Left lung (tissue), 4 donors: ENCODE measurements at regions not wholly inside any gene's neighbourhood (a gene's known extent, or its start where the extent isn't known, plus 50 kb on each side); places are given as distances from the start of the nearest gene placed in this dataset.
A peak's percentile ranks its signal among the peaks of the same experiment; 100 is the strongest.

Source experiments
- ATAC-seq: fragments of 200-7000 bp; cut with Tn5 transposase; one replicate; pipeline ENCODE4 v1.9.1; 2020; ENCODE audit warnings: moderate library complexity
- DNase-seq, 4 donors: peaks; one replicate each; pipeline ENCODE4 v3.0.0-alpha.2; 2013 to 2020
- H3K27ac ChIP-seq, 2 donors: fragments of 200-600 bp; sonication (generic) in 1 of 2; one replicate each; pipeline versions ENCODE4 v1.5.0 to v1.8.0; 2020 to 2021
- H3K27me3 ChIP-seq, 2 donors: fragments of 200-600 bp; sonication (generic) in 1 of 2; one replicate each; pipeline versions ENCODE4 v1.5.0 to v1.8.0; 2020 to 2021
- H3K36me3 ChIP-seq, 2 donors: fragments of 200-600 bp; sonication (generic) in 1 of 2; one replicate each; pipeline versions ENCODE4 v1.5.0 to v1.8.0; 2020 to 2021
- H3K4me1 ChIP-seq, 2 donors: fragments of 200-600 bp; one replicate each; pipeline ENCODE4 v1.8.0; 2021
- H3K4me3 ChIP-seq, 2 donors: fragments of 200-600 bp; sonication (generic) in 1 of 2; one replicate each; pipeline versions ENCODE4 v1.5.0 to v1.8.0; 2020 to 2021; ENCODE audit warnings: mild to moderate bottlenecking in 1 of 2
- H3K9me3 ChIP-seq, 2 donors: fragments of 200-600 bp; sonication (generic) in 1 of 2; one replicate each; pipeline versions ENCODE4 v1.5.0 to v1.8.0; 2020 to 2021
- intact Hi-C, 2 donors: fragments of 100-400 bp; cut with DNase I; formaldehyde crosslinking; loops; one replicate each; pipeline versions ENCODE4 v1.11.2 to v1.14.2; 2022
- TF ChIP-seq, protein P1 (sequence below), 2 donors: fragments of 200-600 bp; sonication (generic) in 1 of 2; IDR thresholded peaks; one replicate each; pipeline versions ENCODE4 v1.5.0 to v1.8.0; 2021; ENCODE audit warnings: antibody characterized with exemption in 2 of 2
- donor health status: DM: no; HTN: yes; CAD: no.
- donor health status: DM: no; HTN: no; CAD: no.

DNA sequence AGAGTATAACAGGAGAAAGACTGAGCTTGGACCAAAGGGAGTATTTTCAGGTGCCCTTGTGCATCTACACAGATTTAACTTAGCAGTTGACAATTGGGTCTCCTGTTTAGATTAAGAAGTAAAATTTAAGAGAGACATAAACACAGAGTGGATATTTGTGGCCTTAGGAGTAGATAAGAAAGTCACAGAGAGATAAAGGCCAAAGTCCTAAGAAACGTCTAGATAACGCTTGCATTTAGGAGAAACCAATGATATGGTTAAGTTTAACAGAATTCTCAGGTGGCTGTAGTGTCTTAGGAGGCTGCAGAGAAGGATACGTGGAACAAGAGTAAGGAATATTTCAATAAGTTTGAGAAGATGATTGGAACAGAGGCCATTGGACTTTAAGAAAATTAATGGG is 155.0 kb upstream of the DAB2 start:
- Histone ChIP-seq H3K27me3 (no peaks in the 10 kb centered on the region), H3K4me3 (no peak overlapping the region), H3K36me3 (no peaks in the 10 kb centered on the region), H3K9me3 (no peaks in the 10 kb centered on the region), H3K4me1 (peaks cover 0 to 11% of the 10 kb centered on the region in 2 donors), H3K27ac (no peak overlapping the region)
- intact Hi-C loops, result no loop called here
- TF ChIP-seq, protein P1, sequence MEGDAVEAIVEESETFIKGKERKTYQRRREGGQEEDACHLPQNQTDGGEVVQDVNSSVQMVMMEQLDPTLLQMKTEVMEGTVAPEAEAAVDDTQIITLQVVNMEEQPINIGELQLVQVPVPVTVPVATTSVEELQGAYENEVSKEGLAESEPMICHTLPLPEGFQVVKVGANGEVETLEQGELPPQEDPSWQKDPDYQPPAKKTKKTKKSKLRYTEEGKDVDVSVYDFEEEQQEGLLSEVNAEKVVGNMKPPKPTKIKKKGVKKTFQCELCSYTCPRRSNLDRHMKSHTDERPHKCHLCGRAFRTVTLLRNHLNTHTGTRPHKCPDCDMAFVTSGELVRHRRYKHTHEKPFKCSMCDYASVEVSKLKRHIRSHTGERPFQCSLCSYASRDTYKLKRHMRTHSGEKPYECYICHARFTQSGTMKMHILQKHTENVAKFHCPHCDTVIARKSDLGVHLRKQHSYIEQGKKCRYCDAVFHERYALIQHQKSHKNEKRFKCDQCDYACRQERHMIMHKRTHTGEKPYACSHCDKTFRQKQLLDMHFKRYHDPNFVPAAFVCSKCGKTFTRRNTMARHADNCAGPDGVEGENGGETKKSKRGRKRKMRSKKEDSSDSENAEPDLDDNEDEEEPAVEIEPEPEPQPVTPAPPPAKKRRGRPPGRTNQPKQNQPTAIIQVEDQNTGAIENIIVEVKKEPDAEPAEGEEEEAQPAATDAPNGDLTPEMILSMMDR (IDR thresholded peaks at IDR 0.05), result no peak
- ATAC-seq (no peak), DNase-seq (no peak)

DNA sequence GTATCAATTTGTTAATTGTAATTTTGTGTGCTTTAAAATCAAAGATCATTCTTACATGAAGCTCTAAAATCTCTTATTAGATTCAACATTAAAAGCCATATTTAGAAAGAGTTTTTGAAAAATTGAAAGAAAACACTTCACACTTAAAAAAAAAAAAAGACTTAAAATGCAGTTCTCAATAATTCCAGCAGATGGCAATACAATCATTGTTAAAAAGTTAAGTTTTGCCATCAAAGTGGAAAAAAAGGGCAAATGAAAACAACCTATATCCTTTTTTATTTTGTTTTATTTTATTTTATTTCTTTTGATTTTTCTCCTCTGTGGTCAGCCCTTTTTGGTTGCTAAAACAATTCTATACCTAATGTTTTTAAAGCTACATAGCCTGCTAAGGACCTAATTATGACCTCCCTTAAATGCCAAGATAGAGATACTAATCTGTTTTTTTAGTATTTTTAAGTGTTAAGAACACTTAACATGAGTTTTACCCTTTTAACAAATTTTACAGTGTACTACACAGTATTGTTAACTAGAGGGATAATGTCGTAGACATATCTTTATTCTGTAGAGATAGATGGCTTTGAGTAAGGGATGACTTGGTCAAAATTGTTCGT is 154.2 kb upstream of the DAB2 start:
- intact Hi-C loops, result no loop called here

DNA sequence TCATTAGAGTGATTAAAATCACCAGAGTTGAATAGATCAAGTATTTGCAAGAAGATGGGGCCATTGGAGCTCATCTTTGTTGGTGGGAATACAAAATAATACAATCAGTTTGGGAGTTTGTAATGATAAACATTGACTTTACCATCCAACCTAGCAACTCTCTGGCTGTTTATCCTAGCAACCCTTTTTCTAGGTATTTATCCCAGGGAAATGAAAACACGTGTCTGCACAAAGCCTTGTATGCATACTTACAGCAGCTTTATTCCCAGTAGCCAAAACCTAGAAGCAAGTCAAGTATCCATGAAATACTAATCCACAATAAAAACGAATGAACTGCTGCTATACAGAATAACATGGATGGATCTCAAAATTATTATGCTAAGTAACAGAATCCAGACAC is 152.7 kb upstream of the DAB2 start:
- no peak overlapping the region for H3K4me3 ChIP-seq
- no peaks in the 10 kb centered on the region for H3K36me3 ChIP-seq
- H3K27me3 ChIP-seq, result no peaks in the 10 kb centered on the region
- H3K4me1 ChIP-seq, result peaks cover 0 to 11% of the 10 kb centered on the region in 2 donors
- TF ChIP-seq, protein P1 (IDR thresholded peaks at IDR 0.05), result no peak
- no peaks in the 10 kb centered on the region for H3K9me3 ChIP-seq
- ATAC-seq (no peak), DNase-seq (no peak)
- intact Hi-C loops, result no loop called here
- no peak overlapping the region for H3K27ac ChIP-seq

More for the DNA sequence above, 154.2 kb upstream of the DAB2 start:
- no peaks in the 10 kb centered on the region for H3K9me3 ChIP-seq
- no peak overlapping the region for H3K4me3 ChIP-seq
- H3K4me1 ChIP-seq, result peaks cover 0 to 11% of the 10 kb centered on the region in 2 donors
- TF ChIP-seq, protein P1 (IDR thresholded peaks at IDR 0.05), result peak; percentile 45 to 76
- H3K27ac ChIP-seq, result no peak overlapping the region
- DNase-seq (peak in 1 of 4 donors; percentile 42), ATAC-seq (no peak)
- H3K27me3 ChIP-seq, result no peaks in the 10 kb centered on the region
- H3K36me3 ChIP-seq, result no peaks in the 10 kb centered on the region

DNA sequence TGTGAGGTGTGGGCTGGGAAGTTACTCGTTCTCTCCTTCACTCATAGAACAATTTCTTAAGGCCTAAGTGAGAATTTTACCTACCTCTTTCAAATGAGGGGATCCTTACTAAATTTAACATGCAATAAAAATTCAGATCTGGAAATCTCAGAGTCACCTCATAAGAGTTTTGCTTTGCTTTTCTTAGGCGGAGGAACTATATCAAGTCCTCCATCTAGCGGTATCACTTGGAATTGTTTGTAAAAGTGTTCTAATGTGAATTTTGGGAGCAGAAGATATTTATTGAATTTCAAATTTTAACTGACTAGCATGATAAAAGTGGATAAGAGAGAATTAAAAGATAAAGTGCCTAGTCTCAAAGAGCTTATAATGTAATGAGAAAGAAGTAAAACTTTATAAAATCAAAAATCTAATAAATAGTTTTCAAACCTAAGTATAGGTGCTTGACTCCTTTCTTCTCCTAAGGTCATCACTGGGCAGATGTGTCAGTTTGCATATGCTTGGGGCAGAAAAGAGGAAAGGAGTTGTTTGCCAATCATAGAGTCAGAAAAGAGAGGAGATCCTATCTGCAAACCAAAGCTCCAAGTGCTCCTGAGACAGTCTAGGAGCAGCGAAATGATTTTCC is 145.7 kb upstream of the DAB2 start:
- intact Hi-C loops, result no loop called here

DNA sequence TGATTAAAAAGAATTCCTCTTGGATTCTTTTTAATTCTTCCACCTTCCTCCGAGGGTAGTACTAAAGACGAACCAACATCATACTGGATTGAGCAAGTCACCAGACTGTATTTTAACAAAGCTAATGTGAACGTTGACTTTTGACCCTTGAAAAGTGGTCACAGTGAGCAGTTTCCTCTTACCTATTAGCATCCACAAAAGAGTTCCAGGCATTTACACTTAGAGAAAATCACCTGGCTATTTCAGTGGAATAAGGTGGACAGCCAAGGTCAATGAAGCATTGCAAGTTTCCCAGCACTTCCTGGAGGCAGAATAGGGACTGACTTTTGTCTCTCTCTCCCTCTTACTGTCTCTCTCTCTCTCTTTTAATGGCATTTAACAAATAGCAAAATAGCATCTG is 145.1 kb upstream of the DAB2 start:
- DNase-seq, result no peak
- H3K27me3 ChIP-seq, result no peaks in the 10 kb centered on the region
- no peaks in the 10 kb centered on the region for H3K4me1 ChIP-seq
- intact Hi-C loops, result loop anchor here in 1 of 2 donors (10.0 kb wide), 1 partner anchor 345 kb away; no protein-coding TSS in a partner anchor
- H3K27ac ChIP-seq, result no peak overlapping the region
- no peaks in the 10 kb centered on the region for H3K36me3 ChIP-seq
- H3K9me3 ChIP-seq, result no peaks in the 10 kb centered on the region
- H3K4me3 ChIP-seq, result no peak overlapping the region
- no peak for ATAC-seq
- TF ChIP-seq, protein P1 (IDR thresholded peaks at IDR 0.05), result no peak

More for the DNA sequence above, 145.7 kb upstream of the DAB2 start:
- Histone ChIP-seq H3K27me3 (no peaks in the 10 kb centered on the region), H3K4me1 (no peaks in the 10 kb centered on the region), H3K27ac (no peak overlapping the region), H3K36me3 (no peaks in the 10 kb centered on the region), H3K9me3 (no peaks in the 10 kb centered on the region), H3K4me3 (no peak overlapping the region)
- ATAC-seq (peak; percentile 76), DNase-seq (peak in 2 of 4 donors; percentile 45 to 54)
- TF ChIP-seq, protein P1 (IDR thresholded peaks at IDR 0.05), result peak; percentile 57 to 67
